HG03342 (cell line): ENCODE measurements at regions not wholly inside any gene's neighbourhood (a gene's known extent, or its start where the extent isn't known, plus 50 kb on each side); places are given as distances from the start of the nearest gene placed in this dataset.

Source experiments
- ATAC-seq: cut with Tn5 transposase; IDR thresholded peaks from one replicate; pipeline ENCODE4 v1.9.1; 2021; ENCODE audit warnings: mild to moderate bottlenecking, moderate library complexity; ENCODE audit not compliant: unreplicated experiment

GRCh38 chr14:50036637-50037036 is 79.7 kb downstream of the VCPKMT start:
- ATAC-seq = no peak

GRCh38 chr14:50037240-50037639 is 79.1 kb downstream of the VCPKMT start:
- no peak for ATAC-seq

- ATAC-seq = no peak
These were observed 78.5 kb downstream of the VCPKMT start for GRCh38 chr14:50037852-50038251.

- peak; percentile 80 for ATAC-seq
These were observed 77.8 kb downstream of the VCPKMT start for GRCh38 chr14:50038398-50039119.

- no peak for ATAC-seq
These were observed 77.3 kb downstream of the VCPKMT start for GRCh38 chr14:50039120-50039517.

- no peak for ATAC-seq
These were observed 76.5 kb downstream of the VCPKMT start for GRCh38 chr14:50039734-50040400.

GRCh38 chr14:50040401-50040775 is 76.0 kb downstream of the VCPKMT start:
- ATAC-seq = no peak

- ATAC-seq = no peak
These were observed 75.4 kb downstream of the VCPKMT start for GRCh38 chr14:50040895-50041465.

- no peak for ATAC-seq
These were observed 74.4 kb downstream of the VCPKMT start for GRCh38 chr14:50041980-50042379.

GRCh38 chr14:50044042-50044651 is 72.2 kb downstream of the VCPKMT start:
- no peak for ATAC-seq

GRCh38 chr14:50045039-50045711 is 71.2 kb downstream of the VCPKMT start:
- ATAC-seq = peak; percentile 74

- ATAC-seq = no peak
These were observed 70.5 kb downstream of the VCPKMT start for GRCh38 chr14:50045837-50046236.

- ATAC-seq = peak; percentile 73
These were observed 69.1 kb downstream of the VCPKMT start for GRCh38 chr14:50047274-50047676.

- ATAC-seq = no peak
These were observed 67.3 kb downstream of the VCPKMT start for GRCh38 chr14:50049093-50049492.

- ATAC-seq = no peak
These were observed 66.4 kb downstream of the VCPKMT start for GRCh38 chr14:50049703-50050570.

GRCh38 chr14:50051106-50051505 is 65.3 kb downstream of the VCPKMT start:
- no peak for ATAC-seq

- no peak for ATAC-seq
These were observed 64.7 kb downstream of the VCPKMT start for GRCh38 chr14:50051706-50052105.

- no peak for ATAC-seq
These were observed 63.9 kb downstream of the VCPKMT start for GRCh38 chr14:50052517-50052916.

- ATAC-seq = no peak
These were observed 62.4 kb downstream of the VCPKMT start for GRCh38 chr14:50053935-50054334.

GRCh38 chr14:50055461-50056228 is 60.7 kb downstream of the VCPKMT start:
- ATAC-seq = no peak
